SK-N-MC (cell line): ENCODE measurements at regions not wholly inside any gene's neighbourhood (a gene's known extent, or its start where the extent isn't known, plus 50 kb on each side); places are given as distances from the start of the nearest gene placed in this dataset.

Experiments used
- EZH2 ChIP-seq: fragments of 200-600 bp; sonication (generic); IDR thresholded peaks from one replicate; pipeline ENCODE4 v1.6.1; 2017; ENCODE audit warnings: antibody characterized with exemption
- FOXP2 ChIP-seq: optimal IDR thresholded peaks from 2 replicates; pipeline ENCODE3; 2011; ENCODE audit warnings: mild to moderate bottlenecking, moderate library complexity; ENCODE audit not compliant: insufficient read depth; ENCODE audit errors: extremely low read length, control extremely low read depth
- POLR2AphosphoS5 ChIP-seq: IDR thresholded peaks from 2 replicates; pipeline ENCODE4 v1.6.1; 2012; ENCODE audit warnings: mild to moderate bottlenecking, low read depth, low read length, borderline replicate concordance

- no peak for TF ChIP-seq EZH2
- no peak for TF ChIP-seq POLR2AphosphoS5
- TF ChIP-seq FOXP2: no peak
Measured at GRCh38 chr15:26134152-26134551, 271.0 kb upstream of the ATP10A start.
